Osteoblast (primary cell): ENCODE measurements at regions not wholly inside any gene's neighbourhood (a gene's known extent, or its start where the extent isn't known, plus 50 kb on each side); places are given as distances from the start of the nearest gene placed in this dataset.

ENCODE experiments used
- DNase-seq: peaks from one replicate; pipeline ENCODE4 v3.0.0; 2011; ENCODE audit warnings: low spot score, mixed read lengths; ENCODE audit not compliant: insufficient read length; ENCODE audit errors: missing footprints
- H2AFZ ChIP-seq: 2 replicates; pipeline ENCODE4 v1.6.0; 2011; ENCODE audit warnings: mild to moderate bottlenecking, low read length
- H3K27ac ChIP-seq: 2 replicates; pipeline ENCODE4 v1.5.1; 2011; ENCODE audit warnings: mild to moderate bottlenecking, low read depth, low read length, moderate library complexity
- H3K27me3 ChIP-seq: 2 replicates; pipeline ENCODE4 v1.6.0; 2012; ENCODE audit warnings: mild to moderate bottlenecking, control low read depth, inconsistent platforms, low read length, moderate library complexity; ENCODE audit not compliant: insufficient read depth
- H3K36me3 ChIP-seq: 2 replicates; pipeline ENCODE4 v1.5.1; 2011; ENCODE audit warnings: mild to moderate bottlenecking, low read length, control low read depth, moderate library complexity; ENCODE audit not compliant: insufficient read depth
- H3K4me1 ChIP-seq: 2 replicates; pipeline ENCODE4 v1.5.1; 2011; ENCODE audit warnings: mild to moderate bottlenecking, low read length, control low read depth, moderate library complexity; ENCODE audit not compliant: insufficient read depth
- H3K4me2 ChIP-seq: 2 replicates; pipeline ENCODE4 v1.6.0; 2011; ENCODE audit warnings: mild to moderate bottlenecking, low read length; ENCODE audit not compliant: insufficient read depth
- H3K4me3 ChIP-seq: fragments of 200-600 bp; sonication (generic); 3 replicates; pipeline ENCODE4 v1.5.1; 2012; ENCODE audit warnings: mild to moderate bottlenecking, low read length, inconsistent platforms; ENCODE audit not compliant: insufficient read depth
- H3K79me2 ChIP-seq: 2 replicates; pipeline ENCODE4 v1.6.0; 2012; ENCODE audit warnings: mild to moderate bottlenecking, low read length, control low read depth, inconsistent platforms; ENCODE audit not compliant: insufficient read depth
- H3K9me3 ChIP-seq: 2 replicates; pipeline ENCODE4 v1.5.1; 2011; ENCODE audit warnings: low read depth, low read length, control low read depth
- H4K20me1 ChIP-seq: 2 replicates; pipeline ENCODE4 v1.6.0; 2012; ENCODE audit warnings: mild to moderate bottlenecking, low read length, control low read depth; ENCODE audit not compliant: insufficient read depth
- CTCF ChIP-seq: IDR thresholded peaks from 2 replicates; pipeline ENCODE4 v1.5.1; 2011; ENCODE audit warnings: mild to moderate bottlenecking, low read depth, low read length, moderate library complexity; ENCODE audit errors: extremely low read depth

DNA sequence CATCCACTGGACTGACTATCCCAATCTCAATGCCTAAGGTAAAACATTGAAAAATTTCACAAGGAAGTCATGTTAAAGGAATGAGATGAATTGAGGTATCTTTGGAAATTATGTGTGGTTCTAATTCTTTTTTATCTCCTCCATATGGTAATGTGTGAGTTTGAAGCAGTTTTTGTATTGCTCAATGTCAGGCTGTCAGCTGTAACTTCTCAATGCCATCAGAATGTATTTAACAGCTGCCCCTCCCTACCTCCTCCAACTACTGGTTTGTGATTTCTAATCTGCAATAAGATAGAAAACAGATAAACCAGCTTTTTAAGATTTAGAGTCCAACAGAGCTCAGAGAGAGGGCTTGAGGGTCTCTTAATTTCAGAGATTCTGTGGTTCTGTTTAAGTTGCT is 1005.8 kb upstream of the ADGRB3 start:
- H3K4me1 ChIP-seq = no peaks in the 10 kb centered on the region
- H3K36me3 ChIP-seq = no peaks in the 10 kb centered on the region
- no peak overlapping the region for H3K4me3 ChIP-seq
- peaks cover 3% of the 10 kb centered on the region for H3K9me3 ChIP-seq
- no peaks in the 10 kb centered on the region for H3K27me3 ChIP-seq
- no peaks in the 10 kb centered on the region for H4K20me1 ChIP-seq
- no peaks in the 10 kb centered on the region for H3K79me2 ChIP-seq
- DNase-seq = no peak
- TF ChIP-seq CTCF = no peak
- no peak overlapping the region for H3K27ac ChIP-seq
- no peak overlapping the region for H2AFZ ChIP-seq
- no peak overlapping the region for H3K4me2 ChIP-seq

GRCh38 chr6:67615796-67616195 is 1019.3 kb upstream of the ADGRB3 start:
- Histone ChIP-seq H3K79me2 (no peaks in the 10 kb centered on the region), H3K4me1 (no peaks in the 10 kb centered on the region), H3K4me3 (no peak overlapping the region), H3K36me3 (no peaks in the 10 kb centered on the region), H3K9me3 (no peaks in the 10 kb centered on the region), H4K20me1 (no peaks in the 10 kb centered on the region), H2AFZ (no peak overlapping the region), H3K4me2 (no peak overlapping the region), H3K27me3 (no peaks in the 10 kb centered on the region), H3K27ac (no peak overlapping the region)
- DNase-seq = no peak
- TF ChIP-seq CTCF = no peak

DNA sequence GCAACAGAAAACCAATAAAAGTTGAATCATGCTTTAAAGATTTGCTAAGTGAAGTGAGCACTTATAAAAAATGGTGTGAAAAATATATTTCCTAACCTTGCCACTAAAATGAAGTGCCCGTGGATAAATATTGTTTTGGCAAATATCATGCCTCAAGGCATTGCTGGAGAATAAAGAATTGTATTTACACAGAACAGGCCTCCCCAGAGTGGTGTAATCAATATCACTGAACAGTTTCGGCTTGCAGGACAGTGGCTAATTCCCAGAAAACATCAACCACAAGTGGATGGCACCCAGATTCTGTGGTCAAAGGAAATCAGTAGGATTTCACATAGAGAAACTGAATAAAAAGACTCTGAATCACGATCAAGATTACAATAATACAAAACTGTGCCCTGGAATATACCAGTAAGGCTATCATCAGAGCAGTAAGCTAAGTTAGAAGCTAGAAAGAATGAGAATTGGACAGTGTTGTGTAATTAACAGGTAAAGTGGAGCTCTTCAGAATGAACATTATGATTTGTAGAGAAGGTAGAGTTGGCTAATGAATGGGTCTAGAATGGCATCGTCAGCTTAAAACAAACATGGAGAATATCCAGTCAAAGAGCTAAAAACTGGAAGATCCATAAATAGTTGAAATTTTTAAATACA is 1026.9 kb upstream of the ADGRB3 start:
- Histone ChIP-seq H3K79me2 (no peaks in the 10 kb centered on the region), H3K4me1 (no peaks in the 10 kb centered on the region), H3K27ac (no peak overlapping the region), H3K36me3 (no peaks in the 10 kb centered on the region), H3K27me3 (no peaks in the 10 kb centered on the region), H4K20me1 (no peaks in the 10 kb centered on the region), H3K4me2 (no peak overlapping the region), H2AFZ (no peak overlapping the region), H3K4me3 (no peak overlapping the region), H3K9me3 (no peaks in the 10 kb centered on the region)
- TF ChIP-seq CTCF = no peak
- no peak for DNase-seq

- no peaks in the 10 kb centered on the region for H3K36me3 ChIP-seq
- no peaks in the 10 kb centered on the region for H4K20me1 ChIP-seq
- no peak overlapping the region for H3K27ac ChIP-seq
- H3K4me3 ChIP-seq = no peak overlapping the region
- no peaks in the 10 kb centered on the region for H3K9me3 ChIP-seq
- H3K79me2 ChIP-seq = no peaks in the 10 kb centered on the region
- DNase-seq = no peak
- no peaks in the 10 kb centered on the region for H3K27me3 ChIP-seq
- no peak overlapping the region for H3K4me2 ChIP-seq
- no peak for TF ChIP-seq CTCF
- no peak overlapping the region for H2AFZ ChIP-seq
- H3K4me1 ChIP-seq = no peaks in the 10 kb centered on the region
Measured at GRCh38 chr6:67606906-67607828, 1027.9 kb upstream of the ADGRB3 start.
